ENCODE measurements at regions not wholly inside any gene's neighbourhood (a gene's known extent, or its start where the extent isn't known, plus 50 kb on each side); places are given as distances from the start of the nearest gene placed in this dataset.

GRCh38 chr3:153314038-153314437 lies 152.0 kb downstream of the RAP2B start:
- Histone ChIP-seq H4K20me1 (ENCODE audit: low read depth) (no peaks in the 10 kb centered on the region), H3K9ac (no peak overlapping the region), H3K27me3 (no peaks in the 10 kb centered on the region), H3K4me1 (no peaks in the 10 kb centered on the region), H3K9me3 (ENCODE audit: low read depth) (no peaks in the 10 kb centered on the region), H3K27ac (no peak overlapping the region), H3F3A (ENCODE audit: low read depth) (no peaks in the 10 kb centered on the region), H3K4me2 (no peak overlapping the region), H2AFZ (replicated peaks) (no peak overlapping the region), H3K36me3 (no peaks in the 10 kb centered on the region), H3K79me2 (ENCODE audit: low read depth) (no peaks in the 10 kb centered on the region), H3K4me3 (no peak overlapping the region)
- Mint-ChIP-seq H3K27ac (no peak overlapping the region), H3K9me3 (peaks cover 3% of the 10 kb centered on the region), H3K4me1 (peaks cover 3% of the 10 kb centered on the region), H3K36me3 (no peaks in the 10 kb centered on the region), H3K4me3 (no peak overlapping the region), H3K27me3 (ENCODE audit: insufficient read depth, low read depth) (no peaks in the 10 kb centered on the region)
- TF ChIP-seq CTCF (IDR thresholded peaks at IDR 0.05) (no peak), EZH2phosphoT487 (IDR thresholded peaks at IDR 0.05) (no peak), EZH2 (IDR thresholded peaks at IDR 0.05) (no peak)
- DNase-seq (ENCODE audit: low spot score), result no peak

DNA sequence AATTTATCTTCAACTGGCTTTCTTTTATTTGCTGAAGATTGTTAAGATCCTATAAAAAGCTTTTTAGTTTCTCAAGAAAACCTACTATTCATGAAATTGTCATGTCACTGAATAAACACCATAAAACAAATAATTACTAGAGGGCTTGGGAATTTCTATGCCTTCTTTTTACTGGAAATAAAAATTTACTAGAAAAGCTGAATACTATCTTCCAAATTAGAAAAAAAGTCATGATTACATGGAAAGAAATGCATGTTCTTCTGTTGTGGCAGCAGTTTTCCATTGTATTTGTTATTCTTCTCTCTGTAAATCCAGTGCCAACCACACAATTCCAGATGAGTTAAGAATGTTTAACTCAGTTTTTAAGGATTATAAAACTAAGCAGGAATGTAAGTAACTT lies 153.8 kb downstream of the RAP2B start:
- TF ChIP-seq EZH2 (IDR thresholded peaks at IDR 0.05) (no peak), CTCF (IDR thresholded peaks at IDR 0.05) (no peak), EZH2phosphoT487 (IDR thresholded peaks at IDR 0.05) (no peak)
- Histone ChIP-seq H3K27me3 (no peaks in the 10 kb centered on the region), H2AFZ (replicated peaks) (no peak overlapping the region), H3K4me3 (no peak overlapping the region), H3F3A (ENCODE audit: low read depth) (no peaks in the 10 kb centered on the region), H3K9ac (no peak overlapping the region), H3K4me2 (no peak overlapping the region), H3K4me1 (no peaks in the 10 kb centered on the region), H3K9me3 (ENCODE audit: low read depth) (no peaks in the 10 kb centered on the region), H3K36me3 (no peaks in the 10 kb centered on the region), H3K79me2 (ENCODE audit: low read depth) (no peaks in the 10 kb centered on the region), H4K20me1 (ENCODE audit: low read depth) (no peaks in the 10 kb centered on the region), H3K27ac (no peak overlapping the region)
- no peaks in the 10 kb centered on the region for H3K36me3 Mint-ChIP-seq
- H3K27me3 Mint-ChIP-seq (ENCODE audit: insufficient read depth, low read depth), result no peaks in the 10 kb centered on the region
- no peak overlapping the region for H3K27ac Mint-ChIP-seq
- peaks cover 3% of the 10 kb centered on the region for H3K9me3 Mint-ChIP-seq
- no peak for DNase-seq (ENCODE audit: low spot score)
- H3K4me1 Mint-ChIP-seq, result peaks cover 3% of the 10 kb centered on the region
- no peak overlapping the region for H3K4me3 Mint-ChIP-seq

- H3K4me3 Mint-ChIP-seq, result no peak overlapping the region
- Histone ChIP-seq H3F3A (ENCODE audit: low read depth) (no peaks in the 10 kb centered on the region), H3K27me3 (no peaks in the 10 kb centered on the region), H3K9ac (no peak overlapping the region), H3K36me3 (no peaks in the 10 kb centered on the region), H3K4me3 (no peak overlapping the region), H3K4me1 (no peaks in the 10 kb centered on the region), H3K9me3 (ENCODE audit: low read depth) (no peaks in the 10 kb centered on the region), H4K20me1 (ENCODE audit: low read depth) (no peaks in the 10 kb centered on the region), H3K27ac (no peak overlapping the region), H2AFZ (replicated peaks) (peak overlapping the region; percentile 14), H3K79me2 (ENCODE audit: low read depth) (no peaks in the 10 kb centered on the region), H3K4me2 (no peak overlapping the region)
- no peaks in the 10 kb centered on the region for H3K27me3 Mint-ChIP-seq (ENCODE audit: insufficient read depth, low read depth)
- no peaks in the 10 kb centered on the region for H3K4me1 Mint-ChIP-seq
- DNase-seq (ENCODE audit: low spot score), result no peak
- peaks cover 3% of the 10 kb centered on the region for H3K9me3 Mint-ChIP-seq
- no peak for TF ChIP-seq EZH2 (IDR thresholded peaks at IDR 0.05)
- no peak for TF ChIP-seq CTCF (IDR thresholded peaks at IDR 0.05)
- no peak for TF ChIP-seq EZH2phosphoT487 (IDR thresholded peaks at IDR 0.05)
- H3K36me3 Mint-ChIP-seq, result no peaks in the 10 kb centered on the region
- H3K27ac Mint-ChIP-seq, result no peak overlapping the region
Measured at GRCh38 chr3:153319705-153320554, 157.9 kb downstream of the RAP2B start.
